ENCODE measurements at regions not wholly inside any gene's neighbourhood (a gene's known extent, or its start where the extent isn't known, plus 50 kb on each side); places are given as distances from the start of the nearest gene placed in this dataset.

- TF ChIP-seq REST (IDR thresholded peaks at IDR 0.05; ENCODE audit: borderline replicate concordance) (no peak), CTCF (IDR thresholded peaks at IDR 0.05; ENCODE audit: poor library complexity, severe bottlenecking) (no peak), RAD21 (conservative IDR thresholded peaks at IDR 0.05) (no peak), EP300 (conservative IDR thresholded peaks at IDR 0.05; ENCODE audit: poor library complexity, severe bottlenecking) (no peak), SMC3 (conservative IDR thresholded peaks at IDR 0.05; ENCODE audit: poor library complexity) (no peak), TAF1 (IDR thresholded peaks at IDR 0.05; ENCODE audit: low read depth) (no peak), EZH2 (IDR thresholded peaks at IDR 0.05; ENCODE audit: borderline replicate concordance, insufficient read depth, low read length, poor library complexity, severe bottlenecking) (no peak)
These were observed 212.3 kb upstream of the HSF2 start for GRCh38 chr6:122187186-122187585.
